ENCODE measurements at regions not wholly inside any gene's neighbourhood (a gene's known extent, or its start where the extent isn't known, plus 50 kb on each side); places are given as distances from the start of the nearest gene placed in this dataset.

GRCh38 chr5:4079831-4080230 is 484.2 kb downstream of the IRX1 start:
- DNase-seq (ENCODE audit: low read depth): no peak

GRCh38 chr5:4080370-4080769 is 484.7 kb downstream of the IRX1 start:
- no peak for DNase-seq (ENCODE audit: low read depth)

- DNase-seq (ENCODE audit: low read depth): no peak
Observed at GRCh38 chr5:4081059-4081458, 485.4 kb downstream of the IRX1 start.

GRCh38 chr5:4081466-4081865 is 485.8 kb downstream of the IRX1 start:
- no peak for DNase-seq (ENCODE audit: low read depth)

GRCh38 chr5:4082966-4083564 is 487.4 kb downstream of the IRX1 start:
- no peak for DNase-seq (ENCODE audit: low read depth)

GRCh38 chr5:4083591-4084337 is 488.1 kb downstream of the IRX1 start:
- DNase-seq (ENCODE audit: low read depth): no peak

- no peak for DNase-seq (ENCODE audit: low read depth)
Observed at GRCh38 chr5:4086081-4086480, 490.4 kb downstream of the IRX1 start.

- no peak for DNase-seq (ENCODE audit: low read depth)
Observed at GRCh38 chr5:4087110-4087509, 491.5 kb downstream of the IRX1 start.

GRCh38 chr5:4089087-4089486 is 493.5 kb downstream of the IRX1 start:
- no peak for DNase-seq (ENCODE audit: low read depth)

- no peak for DNase-seq (ENCODE audit: low read depth)
Observed at GRCh38 chr5:4093236-4093635, 497.6 kb downstream of the IRX1 start.

GRCh38 chr5:4093970-4094369 is 498.3 kb downstream of the IRX1 start:
- no peak for DNase-seq (ENCODE audit: low read depth)

GRCh38 chr5:4095918-4096630 is 500.4 kb downstream of the IRX1 start:
- DNase-seq (ENCODE audit: low read depth): no peak

- DNase-seq (ENCODE audit: low read depth): no peak
Observed at GRCh38 chr5:4097199-4097598, 501.6 kb downstream of the IRX1 start.

- no peak for DNase-seq (ENCODE audit: low read depth)
Observed at GRCh38 chr5:4098226-4098625, 502.6 kb downstream of the IRX1 start.

- no peak for DNase-seq (ENCODE audit: low read depth)
Observed at GRCh38 chr5:4099386-4099785, 503.8 kb downstream of the IRX1 start.

GRCh38 chr5:4100739-4101138 is 505.1 kb downstream of the IRX1 start:
- DNase-seq (ENCODE audit: low read depth): no peak

GRCh38 chr5:4101189-4101588 is 505.6 kb downstream of the IRX1 start:
- no peak for DNase-seq (ENCODE audit: low read depth)

GRCh38 chr5:4104831-4105597 is 509.4 kb downstream of the IRX1 start:
- no peak for DNase-seq (ENCODE audit: low read depth)

- no peak for DNase-seq (ENCODE audit: low read depth)
Observed at GRCh38 chr5:4108690-4109089, 513.1 kb downstream of the IRX1 start.

GRCh38 chr5:4113426-4113825 is 517.8 kb downstream of the IRX1 start:
- DNase-seq (ENCODE audit: low read depth): no peak

GRCh38 chr5:4113905-4114304 is 518.3 kb downstream of the IRX1 start:
- DNase-seq (ENCODE audit: low read depth): no peak

GRCh38 chr5:4114452-4114851 is 518.8 kb downstream of the IRX1 start:
- DNase-seq (ENCODE audit: low read depth): no peak

GRCh38 chr5:4116834-4117233 is 521.2 kb downstream of the IRX1 start:
- DNase-seq (ENCODE audit: low read depth): no peak

Data from non-pigmented ciliary epithelial cell (primary cell).